HG02870 (cell line): ENCODE measurements at regions not wholly inside any gene's neighbourhood (a gene's known extent, or its start where the extent isn't known, plus 50 kb on each side); places are given as distances from the start of the nearest gene placed in this dataset.

Experiments used
- ATAC-seq: cut with Tn5 transposase; IDR thresholded peaks from one replicate; pipeline ENCODE4 v1.9.1; 2021; ENCODE audit warnings: mild to moderate bottlenecking, moderate library complexity; ENCODE audit not compliant: unreplicated experiment

- ATAC-seq = no peak
These were observed 98.7 kb upstream of the MPDZ start for GRCh38 chr9:13378154-13378553.

DNA sequence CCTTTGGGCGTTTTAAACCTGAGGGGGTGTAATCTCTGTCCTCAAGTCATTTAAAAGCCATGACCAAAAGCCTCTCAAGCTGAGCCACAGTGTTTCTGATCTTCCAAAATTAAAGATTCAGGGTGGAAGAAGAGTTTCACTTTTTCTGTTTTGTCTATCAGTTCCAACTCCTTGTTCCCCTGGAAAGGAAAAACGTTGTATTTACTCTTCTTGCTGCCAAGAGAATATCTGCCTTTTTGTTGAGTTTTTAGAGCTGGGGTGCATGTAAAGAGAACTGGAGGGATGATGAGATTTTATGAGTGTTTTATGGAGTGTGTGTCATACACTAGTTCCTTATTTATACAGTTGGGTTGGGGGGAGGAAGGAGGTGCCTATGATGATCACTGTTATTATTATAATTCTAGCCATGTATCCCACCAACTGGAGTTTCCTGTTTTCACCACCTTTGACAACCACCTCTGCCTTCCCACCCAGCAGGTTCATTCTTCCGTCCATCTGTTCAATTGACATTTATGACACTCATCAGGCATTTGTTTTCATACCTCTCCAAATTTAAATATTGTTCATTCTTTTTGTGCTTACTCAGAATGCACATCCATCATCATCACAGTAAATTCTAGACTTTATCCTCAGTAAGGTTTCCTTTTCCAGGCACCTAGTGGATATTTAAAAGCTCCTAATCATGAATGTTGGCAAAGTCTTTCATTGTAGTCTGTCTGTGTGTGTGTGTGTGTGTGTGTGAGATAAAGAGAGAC, 97.9 kb upstream of the MPDZ start:
- ATAC-seq = no peak

- ATAC-seq = no peak
These were observed 93.0 kb upstream of the MPDZ start for GRCh38 chr9:13372510-13372909.

GRCh38 chr9:13369431-13369830, 89.9 kb upstream of the MPDZ start:
- no peak for ATAC-seq

DNA sequence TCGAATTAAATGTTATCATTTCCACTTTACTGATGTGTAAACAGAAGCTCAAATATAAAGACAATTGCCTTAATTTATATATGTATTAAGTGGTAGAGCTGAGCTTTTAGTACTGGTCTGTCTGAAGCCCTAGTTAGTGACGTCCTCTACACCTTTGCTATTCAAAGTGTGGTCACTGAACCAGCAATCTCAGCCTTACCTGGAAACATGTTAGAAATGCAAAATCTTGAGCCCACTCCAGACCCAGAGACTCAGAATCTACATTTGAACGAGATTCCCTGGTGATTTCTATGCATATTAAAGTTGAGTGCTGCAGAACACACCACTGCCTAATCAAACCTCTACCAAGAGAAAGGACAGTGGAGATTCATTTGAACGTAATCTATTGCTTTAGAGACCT, 88.3 kb upstream of the MPDZ start:
- ATAC-seq = no peak

- no peak for ATAC-seq
These were observed 84.9 kb upstream of the MPDZ start for GRCh38 chr9:13364271-13365000.

- ATAC-seq = no peak
These were observed 81.6 kb upstream of the MPDZ start for GRCh38 chr9:13361076-13361475.

DNA sequence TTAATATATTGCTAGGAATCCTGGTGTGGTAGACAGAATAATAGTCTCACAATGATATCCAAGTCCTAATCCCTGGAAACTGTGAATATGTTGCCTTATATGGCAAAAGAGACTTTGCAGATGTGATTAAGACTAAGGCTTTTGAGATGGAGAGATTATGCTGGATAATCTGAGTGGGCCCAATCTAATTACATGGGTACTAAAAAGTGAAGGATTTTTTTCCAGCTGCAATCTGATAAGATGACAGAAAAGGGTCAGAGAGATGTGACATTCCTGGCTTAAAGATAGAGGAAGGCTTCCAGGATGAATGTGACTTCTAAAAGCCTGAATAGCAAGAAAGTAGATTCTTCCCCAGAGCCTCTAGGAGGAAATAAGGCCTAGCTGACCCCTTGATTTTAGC, 80.7 kb upstream of the MPDZ start:
- no peak for ATAC-seq

DNA sequence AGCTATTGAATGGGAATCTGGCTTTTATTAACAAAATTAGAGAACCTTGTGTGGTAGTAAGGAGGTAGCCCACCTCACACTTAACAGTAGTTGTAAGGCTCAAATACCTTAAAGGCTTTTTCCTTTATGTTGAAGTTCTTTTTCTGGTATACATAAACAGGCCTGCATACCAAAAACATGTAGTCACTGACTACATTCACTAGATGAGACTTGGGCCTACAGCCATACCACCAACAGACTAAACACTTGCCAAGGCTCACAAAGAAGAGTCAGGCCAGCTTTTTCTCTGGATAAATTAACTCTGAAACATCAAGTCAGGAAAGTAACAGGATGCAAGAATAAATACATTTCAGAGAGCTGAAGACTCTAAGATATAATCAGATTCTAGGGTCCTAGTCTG, 78.6 kb upstream of the MPDZ start:
- ATAC-seq = no peak

DNA sequence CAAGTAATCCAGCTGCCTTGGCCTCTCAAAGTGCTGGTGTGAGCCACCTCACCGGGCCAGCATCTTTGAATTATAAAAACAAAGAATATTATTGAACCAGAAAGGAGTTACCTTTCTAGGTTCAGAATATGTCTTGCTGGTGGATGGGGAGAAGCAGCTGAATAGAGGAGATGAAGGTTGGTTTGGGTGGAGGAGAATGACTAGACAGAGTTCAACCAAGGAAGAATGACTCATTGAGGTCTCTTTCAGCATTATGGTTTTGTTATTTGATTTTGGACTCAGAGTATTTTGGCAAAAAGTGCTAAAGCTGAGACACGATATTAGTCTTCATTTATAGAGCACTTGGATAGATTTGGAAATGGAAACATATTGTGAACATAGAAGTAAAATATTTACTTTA, 75.2 kb upstream of the MPDZ start:
- ATAC-seq = no peak

GRCh38 chr9:13352451-13352979, 73.0 kb upstream of the MPDZ start:
- no peak for ATAC-seq

- no peak for ATAC-seq
These were observed 72.4 kb upstream of the MPDZ start for GRCh38 chr9:13351778-13352386.

GRCh38 chr9:13332571-13332970, 53.1 kb upstream of the MPDZ start:
- no peak for ATAC-seq

- no peak for ATAC-seq
These were observed 51.8 kb upstream of the MPDZ start for GRCh38 chr9:13331320-13331719.

DNA sequence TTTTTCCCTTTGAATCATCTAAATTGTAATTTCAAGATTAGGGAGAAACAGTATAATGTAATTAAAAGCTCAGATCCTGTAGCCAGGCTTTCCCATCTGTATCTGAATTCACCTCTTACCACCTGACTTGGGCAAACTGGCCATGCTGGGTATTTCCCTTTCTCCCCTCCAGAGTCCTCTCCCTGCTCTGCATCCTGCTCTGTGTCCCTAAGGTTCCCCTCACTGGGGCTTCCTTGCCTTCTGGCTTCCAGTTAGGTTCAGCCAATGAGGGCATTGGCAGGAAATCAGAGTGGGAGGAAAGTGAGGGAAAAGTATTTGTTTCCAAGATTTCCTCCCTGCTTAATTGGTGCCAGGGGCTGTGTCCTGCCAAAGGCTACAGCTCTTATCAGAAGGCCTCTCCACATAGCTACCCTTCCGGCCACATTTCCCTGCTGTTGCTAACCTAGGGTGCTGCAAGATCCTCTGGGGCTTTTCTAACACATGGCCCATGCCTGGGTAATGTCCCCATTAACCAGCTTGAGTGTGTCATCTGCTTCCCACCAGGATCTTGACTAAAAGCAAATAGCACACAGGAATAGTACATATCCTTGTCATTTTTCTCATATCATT, 51.0 kb upstream of the MPDZ start:
- no peak for ATAC-seq
